ENCODE measurements at regions not wholly inside any gene's neighbourhood (a gene's known extent, or its start where the extent isn't known, plus 50 kb on each side); places are given as distances from the start of the nearest gene placed in this dataset.
"Not testable (repeated sequence)": the region's sequence is repeated elsewhere in the genome, so short reads cannot be mapped to it uniquely, and the experiment has no call there.

- Mint-ChIP-seq H3K4me3 (no peak overlapping the region), H3K36me3 (no peaks in the 10 kb centered on the region), H3K27me3 (peaks cover 3% of the 10 kb centered on the region), H3K4me1 (no peaks in the 10 kb centered on the region), H3K27ac (no peak overlapping the region), H3K9me3 (no peaks in the 10 kb centered on the region)
- ATAC-seq (ENCODE audit: low read depth), result no peak
- no peak for DNase-seq (ENCODE audit: low spot score in 2 of 2)
Observed at GRCh38 chr2:198287706-198288105, 483.3 kb downstream of the PLCL1 start.

DNA sequence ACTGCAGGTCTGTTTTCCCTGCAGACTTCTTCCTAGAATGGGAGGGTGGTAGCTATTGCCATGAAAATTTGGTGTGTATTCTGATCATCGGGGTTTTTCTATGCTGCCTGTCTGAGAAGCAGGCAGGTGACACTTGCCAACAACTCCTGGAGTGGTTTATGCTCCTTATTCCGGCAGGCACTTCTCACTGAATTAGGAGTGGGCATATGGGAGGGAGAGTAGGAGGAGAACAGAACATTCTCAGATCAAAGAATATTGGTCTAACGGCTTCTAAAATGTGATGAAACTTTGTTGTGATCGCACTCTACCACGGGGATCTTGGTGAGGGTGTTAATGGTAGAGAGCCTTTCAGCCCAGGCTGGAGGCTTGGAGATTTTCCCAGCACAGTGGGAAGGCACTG is 480.8 kb downstream of the PLCL1 start:
- H3K27me3 Mint-ChIP-seq, result peaks cover 4% of the 10 kb centered on the region
- ATAC-seq (ENCODE audit: low read depth), result no peak
- no peaks in the 10 kb centered on the region for H3K9me3 Mint-ChIP-seq
- H3K4me1 Mint-ChIP-seq, result no peaks in the 10 kb centered on the region
- no peak overlapping the region for H3K27ac Mint-ChIP-seq
- no peak overlapping the region for H3K4me3 Mint-ChIP-seq
- no peak for DNase-seq (ENCODE audit: low spot score in 2 of 2)
- no peaks in the 10 kb centered on the region for H3K36me3 Mint-ChIP-seq

DNA sequence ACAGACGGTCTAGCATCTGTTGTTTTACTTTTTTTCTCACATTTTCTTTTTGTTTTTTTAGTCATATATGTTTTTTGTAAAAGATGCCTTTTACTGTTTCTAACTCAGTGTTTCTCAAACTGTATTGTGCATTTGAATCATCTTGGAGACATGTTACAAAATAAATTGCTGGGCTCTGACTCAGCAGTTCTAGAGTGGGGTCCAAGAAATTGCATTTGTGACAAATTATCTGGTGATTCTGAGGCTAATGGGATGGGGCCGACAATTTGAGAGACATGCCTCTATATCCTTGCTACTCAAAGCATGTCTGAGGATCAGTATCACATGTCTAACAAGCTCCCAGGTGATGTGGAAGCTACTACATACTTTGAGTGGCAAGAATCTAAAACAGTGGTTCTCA is 478.8 kb downstream of the PLCL1 start:
- no peak overlapping the region for H3K4me3 Mint-ChIP-seq
- DNase-seq (ENCODE audit: low spot score in 2 of 2) (no peak), ATAC-seq (ENCODE audit: low read depth) (no peak)
- no peaks in the 10 kb centered on the region for H3K4me1 Mint-ChIP-seq
- no peak overlapping the region for H3K27ac Mint-ChIP-seq
- peaks cover 4% of the 10 kb centered on the region for H3K27me3 Mint-ChIP-seq
- no peaks in the 10 kb centered on the region for H3K9me3 Mint-ChIP-seq
- no peaks in the 10 kb centered on the region for H3K36me3 Mint-ChIP-seq

- Mint-ChIP-seq H3K36me3 (no peaks in the 10 kb centered on the region), H3K27me3 (peaks cover 4% of the 10 kb centered on the region), H3K4me3 (no peak overlapping the region), H3K9me3 (no peaks in the 10 kb centered on the region), H3K4me1 (no peaks in the 10 kb centered on the region), H3K27ac (no peak overlapping the region)
- ATAC-seq (ENCODE audit: low read depth) (no peak), DNase-seq (ENCODE audit: low spot score in 2 of 2) (no peak)
Observed at GRCh38 chr2:198282061-198282460, 477.7 kb downstream of the PLCL1 start.

DNA sequence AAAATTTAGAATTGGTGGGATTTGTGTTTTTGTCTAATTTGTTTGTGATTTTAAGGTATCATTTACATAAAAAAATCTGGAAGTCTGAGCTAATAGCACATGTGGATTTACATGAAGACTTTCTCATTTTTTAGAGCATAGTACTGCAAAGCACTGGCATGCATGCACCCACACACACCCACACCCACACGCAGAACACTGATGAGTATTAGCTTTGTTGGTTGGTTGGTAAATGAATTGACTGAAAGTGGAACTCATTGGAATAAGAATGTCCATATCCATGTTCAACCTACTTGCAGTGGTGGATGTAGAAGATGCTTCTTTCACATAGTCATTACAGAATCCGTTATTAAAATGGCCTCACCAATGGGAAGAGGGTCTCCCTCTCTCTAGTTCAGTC is 475.8 kb downstream of the PLCL1 start:
- no peak overlapping the region for H3K27ac Mint-ChIP-seq
- H3K36me3 Mint-ChIP-seq, result no peaks in the 10 kb centered on the region
- H3K4me1 Mint-ChIP-seq, result no peaks in the 10 kb centered on the region
- H3K9me3 Mint-ChIP-seq, result no peaks in the 10 kb centered on the region
- ATAC-seq (ENCODE audit: low read depth) (no peak), DNase-seq (ENCODE audit: low spot score in 2 of 2) (no peak)
- H3K27me3 Mint-ChIP-seq, result peaks cover 4% of the 10 kb centered on the region
- H3K4me3 Mint-ChIP-seq, result no peak overlapping the region

DNA sequence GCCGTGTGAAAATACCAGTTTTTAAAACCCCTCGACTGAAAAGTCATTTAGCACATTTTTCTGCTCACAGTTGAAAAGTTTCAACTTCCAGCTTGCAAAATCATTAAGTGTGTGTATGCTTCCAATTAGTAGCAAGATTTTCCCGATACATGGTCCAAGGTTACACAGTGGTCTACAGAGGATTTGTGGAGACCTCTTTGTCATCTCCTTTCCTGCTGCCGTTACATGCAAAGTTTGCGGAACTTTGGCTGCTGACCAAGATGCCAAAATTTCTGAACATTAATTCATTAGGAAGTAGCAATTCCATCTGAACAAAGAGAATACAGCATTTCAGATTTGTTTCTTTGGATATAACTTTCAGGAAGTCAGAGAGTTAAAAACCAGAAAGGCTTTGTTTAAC is 474.6 kb downstream of the PLCL1 start:
- DNase-seq (ENCODE audit: low spot score in 2 of 2), result no peak
- H3K27ac Mint-ChIP-seq, result no peak overlapping the region
- no peaks in the 10 kb centered on the region for H3K4me1 Mint-ChIP-seq
- H3K27me3 Mint-ChIP-seq, result peaks cover 4% of the 10 kb centered on the region
- no peak for ATAC-seq (ENCODE audit: low read depth)
- no peak overlapping the region for H3K4me3 Mint-ChIP-seq
- no peaks in the 10 kb centered on the region for H3K36me3 Mint-ChIP-seq
- no peaks in the 10 kb centered on the region for H3K9me3 Mint-ChIP-seq

- H3K9me3 Mint-ChIP-seq, result no peaks in the 10 kb centered on the region
- no peak for ATAC-seq (ENCODE audit: low read depth)
- DNase-seq (ENCODE audit: low spot score in 2 of 2), result no peak
- H3K27ac Mint-ChIP-seq, result no peak overlapping the region
- H3K27me3 Mint-ChIP-seq, result peaks cover 4% of the 10 kb centered on the region
- H3K36me3 Mint-ChIP-seq, result no peaks in the 10 kb centered on the region
- no peak overlapping the region for H3K4me3 Mint-ChIP-seq
- H3K4me1 Mint-ChIP-seq, result no peaks in the 10 kb centered on the region
Observed at GRCh38 chr2:198277181-198277580, 472.8 kb downstream of the PLCL1 start.

GRCh38 chr2:198273660-198274059 is 469.3 kb downstream of the PLCL1 start:
- Mint-ChIP-seq H3K27me3 (peaks cover 3% of the 10 kb centered on the region), H3K36me3 (no peaks in the 10 kb centered on the region), H3K27ac (no peak overlapping the region), H3K4me1 (no peaks in the 10 kb centered on the region), H3K9me3 (peaks cover 2% of the 10 kb centered on the region), H3K4me3 (no peak overlapping the region)
- ATAC-seq (ENCODE audit: low read depth), result no peak
- DNase-seq (ENCODE audit: low spot score in 2 of 2), result no peak

DNA sequence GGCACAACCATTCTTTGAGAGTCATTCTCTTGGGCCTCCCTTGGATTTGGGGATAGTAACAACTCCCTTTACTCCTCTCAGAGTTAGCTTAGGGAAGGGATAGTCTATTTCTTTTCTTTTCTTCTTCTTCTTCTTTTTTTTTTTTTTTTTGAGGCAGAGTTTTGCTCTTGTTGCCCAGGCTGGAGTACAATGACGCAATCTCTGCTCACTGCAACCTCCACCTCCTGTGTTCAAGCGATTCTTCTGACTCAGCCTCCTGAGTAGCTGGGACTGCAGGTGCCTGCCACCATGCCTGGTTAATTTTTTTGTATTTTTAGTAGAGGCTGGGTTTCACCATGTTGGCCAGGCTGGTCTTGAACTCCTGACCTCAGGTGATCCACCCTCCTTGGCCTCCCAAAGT is 465.8 kb downstream of the PLCL1 start:
- not testable (repeated sequence) for H3K4me3 Mint-ChIP-seq; ATAC-seq (ENCODE audit: low read depth); DNase-seq (ENCODE audit: low spot score in 2 of 2); H3K36me3 Mint-ChIP-seq; H3K27ac Mint-ChIP-seq; H3K4me1 Mint-ChIP-seq; H3K9me3 Mint-ChIP-seq; H3K27me3 Mint-ChIP-seq

- ATAC-seq (ENCODE audit: low read depth) (no peak), DNase-seq (ENCODE audit: low spot score in 2 of 2) (no peak)
- Mint-ChIP-seq H3K9me3 (peaks cover 2% of the 10 kb centered on the region), H3K27me3 (peaks cover 5% of the 10 kb centered on the region), H3K36me3 (no peaks in the 10 kb centered on the region), H3K4me1 (no peaks in the 10 kb centered on the region), H3K4me3 (no peak overlapping the region), H3K27ac (no peak overlapping the region)
Observed at GRCh38 chr2:198268519-198268918, 464.1 kb downstream of the PLCL1 start.

- Mint-ChIP-seq H3K27me3 (no peaks in the 10 kb centered on the region), H3K9me3 (no peaks in the 10 kb centered on the region)
Observed at GRCh38 chr2:198259496-198259895, 455.1 kb downstream of the PLCL1 start.

GRCh38 chr2:198254536-198255090 is 450.2 kb downstream of the PLCL1 start:
- no peak overlapping the region for H3K4me3 Mint-ChIP-seq
- H3K36me3 Mint-ChIP-seq, result no peaks in the 10 kb centered on the region
- H3K9me3 Mint-ChIP-seq, result no peaks in the 10 kb centered on the region
- no peaks in the 10 kb centered on the region for H3K4me1 Mint-ChIP-seq
- no peak overlapping the region for H3K27ac Mint-ChIP-seq
- DNase-seq (ENCODE audit: low spot score in 2 of 2) (no peak), ATAC-seq (ENCODE audit: low read depth) (no peak)
- H3K27me3 Mint-ChIP-seq, result no peaks in the 10 kb centered on the region

More at GRCh38 chr2:198259496-198259895, 455.1 kb downstream of the PLCL1 start:
- no peak for ATAC-seq (ENCODE audit: low read depth)
- no peak for DNase-seq (ENCODE audit: low spot score in 2 of 2)
- Mint-ChIP-seq H3K27ac (no peak overlapping the region), H3K4me3 (no peak overlapping the region), H3K4me1 (no peaks in the 10 kb centered on the region), H3K36me3 (no peaks in the 10 kb centered on the region)

- no peaks in the 10 kb centered on the region for H3K9me3 Mint-ChIP-seq
- H3K4me3 Mint-ChIP-seq, result no peak overlapping the region
- DNase-seq (ENCODE audit: low spot score in 2 of 2) (no peak), ATAC-seq (ENCODE audit: low read depth) (no peak)
- no peaks in the 10 kb centered on the region for H3K36me3 Mint-ChIP-seq
- no peaks in the 10 kb centered on the region for H3K4me1 Mint-ChIP-seq
- H3K27me3 Mint-ChIP-seq, result no peaks in the 10 kb centered on the region
- no peak overlapping the region for H3K27ac Mint-ChIP-seq
Observed at GRCh38 chr2:198253995-198254394, 449.6 kb downstream of the PLCL1 start.

DNA sequence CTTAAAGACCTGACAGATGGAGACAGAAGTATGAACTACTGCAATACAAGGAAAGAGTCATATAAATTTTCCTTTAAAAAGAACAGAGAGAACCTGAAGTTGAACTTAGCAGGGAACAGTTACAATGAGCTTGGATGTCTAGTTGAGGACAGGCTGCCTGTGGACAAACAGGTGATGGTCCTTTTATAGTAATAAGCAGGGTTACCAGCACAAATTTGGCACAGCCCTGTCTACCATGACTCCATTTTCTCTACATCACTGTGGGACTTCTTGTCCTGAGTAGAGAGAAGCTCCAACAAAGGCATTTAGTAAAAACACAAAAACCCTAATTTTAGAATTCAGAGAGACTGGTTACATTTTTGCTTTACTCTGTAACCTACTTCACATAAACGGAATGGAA is 448.1 kb downstream of the PLCL1 start:
- ATAC-seq (ENCODE audit: low read depth) (no peak), DNase-seq (ENCODE audit: low spot score in 2 of 2) (no peak)
- Mint-ChIP-seq H3K4me1 (no peaks in the 10 kb centered on the region), H3K27ac (no peak overlapping the region), H3K9me3 (no peaks in the 10 kb centered on the region), H3K36me3 (no peaks in the 10 kb centered on the region), H3K4me3 (no peak overlapping the region), H3K27me3 (no peaks in the 10 kb centered on the region)

GRCh38 chr2:198242093-198242492 is 437.7 kb downstream of the PLCL1 start:
- Mint-ChIP-seq H3K27me3 (no peaks in the 10 kb centered on the region), H3K27ac (no peak overlapping the region), H3K4me1 (no peaks in the 10 kb centered on the region), H3K36me3 (no peaks in the 10 kb centered on the region), H3K4me3 (no peak overlapping the region), H3K9me3 (no peaks in the 10 kb centered on the region)
- DNase-seq (ENCODE audit: low spot score in 2 of 2), result no peak
- no peak for ATAC-seq (ENCODE audit: low read depth)

Measured in memory B cell (primary cell).